BE2C (cell line): ENCODE measurements at regions not wholly inside any gene's neighbourhood (a gene's known extent, or its start where the extent isn't known, plus 50 kb on each side); places are given as distances from the start of the nearest gene placed in this dataset.

Experiments used
- DNase-seq: peaks from one replicate; pipeline ENCODE4 v3.0.0-alpha.2; 2020
- H3K27me3 ChIP-seq: fragments of 250-450 bp; sonication (Bioruptor Pico); 2 replicates; pipeline ENCODE4 v1.5.1; 2020; ENCODE audit warnings: mild to moderate bottlenecking
- H3K36me3 ChIP-seq: fragments of 250-450 bp; sonication (Bioruptor Pico); 2 replicates; pipeline ENCODE4 v1.5.1; 2020; ENCODE audit warnings: mild to moderate bottlenecking
- H3K4me1 ChIP-seq: fragments of 250-450 bp; sonication (Bioruptor Pico); 2 replicates; pipeline ENCODE4 v1.5.1; 2020
- H3K4me3 ChIP-seq: 2 replicates; pipeline ENCODE4 v1.5.1; 2011; ENCODE audit warnings: low read depth, low read length
- H3K9me3 ChIP-seq: fragments of 250-450 bp; sonication (Bioruptor Pico); 2 replicates; pipeline ENCODE4 v1.5.1; 2020
- TF ChIP-seq, protein P1 (sequence below): IDR thresholded peaks from 2 replicates; pipeline ENCODE4 v1.5.1; 2012; ENCODE audit warnings: mild to moderate bottlenecking, low read depth, low read length

DNA sequence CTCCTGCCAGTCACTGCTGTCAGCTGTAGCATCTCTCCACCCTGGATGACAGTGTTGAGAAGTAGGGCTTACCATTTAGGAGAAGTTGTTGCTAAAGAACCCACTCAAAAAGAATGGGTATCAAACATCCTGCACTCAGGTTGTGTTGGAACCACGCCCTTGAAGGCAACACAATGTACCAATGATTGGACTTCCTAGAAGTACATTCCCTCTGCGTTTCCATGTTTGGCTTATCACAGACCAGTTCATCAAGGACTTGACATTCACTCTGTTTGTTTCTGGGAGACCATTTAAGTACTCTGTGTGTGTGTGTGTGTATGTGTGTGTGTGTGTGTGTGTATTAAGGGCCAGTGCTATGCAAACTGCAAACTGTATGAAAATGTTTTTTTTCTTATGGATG is 200.6 kb upstream of the GATB start:
- H3K4me3 ChIP-seq, result no peak overlapping the region
- H3K36me3 ChIP-seq, result no peaks in the 10 kb centered on the region
- TF ChIP-seq, protein P1, sequence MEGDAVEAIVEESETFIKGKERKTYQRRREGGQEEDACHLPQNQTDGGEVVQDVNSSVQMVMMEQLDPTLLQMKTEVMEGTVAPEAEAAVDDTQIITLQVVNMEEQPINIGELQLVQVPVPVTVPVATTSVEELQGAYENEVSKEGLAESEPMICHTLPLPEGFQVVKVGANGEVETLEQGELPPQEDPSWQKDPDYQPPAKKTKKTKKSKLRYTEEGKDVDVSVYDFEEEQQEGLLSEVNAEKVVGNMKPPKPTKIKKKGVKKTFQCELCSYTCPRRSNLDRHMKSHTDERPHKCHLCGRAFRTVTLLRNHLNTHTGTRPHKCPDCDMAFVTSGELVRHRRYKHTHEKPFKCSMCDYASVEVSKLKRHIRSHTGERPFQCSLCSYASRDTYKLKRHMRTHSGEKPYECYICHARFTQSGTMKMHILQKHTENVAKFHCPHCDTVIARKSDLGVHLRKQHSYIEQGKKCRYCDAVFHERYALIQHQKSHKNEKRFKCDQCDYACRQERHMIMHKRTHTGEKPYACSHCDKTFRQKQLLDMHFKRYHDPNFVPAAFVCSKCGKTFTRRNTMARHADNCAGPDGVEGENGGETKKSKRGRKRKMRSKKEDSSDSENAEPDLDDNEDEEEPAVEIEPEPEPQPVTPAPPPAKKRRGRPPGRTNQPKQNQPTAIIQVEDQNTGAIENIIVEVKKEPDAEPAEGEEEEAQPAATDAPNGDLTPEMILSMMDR, result no peak
- H3K27me3 ChIP-seq, result no peaks in the 10 kb centered on the region
- no peaks in the 10 kb centered on the region for H3K4me1 ChIP-seq
- H3K9me3 ChIP-seq, result no peaks in the 10 kb centered on the region
- no peak for DNase-seq

DNA sequence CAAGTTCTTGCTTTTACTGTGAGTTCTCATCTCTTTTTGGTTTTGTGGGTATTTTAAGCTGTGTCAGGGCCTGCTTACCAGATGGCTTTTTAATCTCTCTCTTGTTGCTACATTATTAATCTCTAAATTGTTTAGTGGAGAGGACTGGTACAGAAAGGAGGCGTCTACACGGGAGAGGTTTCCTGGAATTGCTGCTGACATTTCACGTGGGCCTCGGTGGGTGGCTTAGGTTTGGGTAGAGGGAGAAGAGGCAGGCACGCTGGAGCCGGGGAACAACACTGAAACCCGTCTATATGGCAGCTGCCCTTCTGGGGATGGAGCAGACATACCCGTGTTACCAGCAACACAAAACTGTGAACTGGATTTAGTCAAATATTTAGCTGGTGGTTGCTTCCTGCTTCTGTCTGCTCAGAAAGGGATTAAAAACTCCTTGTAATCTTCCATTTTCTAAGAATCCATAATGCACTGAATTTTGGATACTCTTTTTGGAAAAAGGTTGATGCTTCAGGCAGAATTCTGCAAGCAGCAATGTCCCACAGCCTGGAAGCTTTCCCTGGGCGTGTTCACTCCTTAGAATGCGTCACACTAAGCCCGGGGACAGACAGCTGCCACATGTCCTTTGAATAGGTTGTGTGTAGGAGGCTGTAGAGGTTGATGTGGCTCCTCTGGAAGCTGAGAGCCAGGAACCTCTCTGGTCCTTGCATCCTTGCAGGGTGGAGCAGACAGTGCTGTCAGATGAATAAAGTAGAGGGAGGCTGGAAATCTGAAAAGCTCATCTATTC is 199.8 kb upstream of the GATB start:
- no peak for DNase-seq
- H3K27me3 ChIP-seq, result no peaks in the 10 kb centered on the region
- TF ChIP-seq, protein P1, result no peak
- H3K4me1 ChIP-seq, result no peaks in the 10 kb centered on the region
- H3K4me3 ChIP-seq, result no peak overlapping the region
- H3K9me3 ChIP-seq, result no peaks in the 10 kb centered on the region
- H3K36me3 ChIP-seq, result no peaks in the 10 kb centered on the region

DNA sequence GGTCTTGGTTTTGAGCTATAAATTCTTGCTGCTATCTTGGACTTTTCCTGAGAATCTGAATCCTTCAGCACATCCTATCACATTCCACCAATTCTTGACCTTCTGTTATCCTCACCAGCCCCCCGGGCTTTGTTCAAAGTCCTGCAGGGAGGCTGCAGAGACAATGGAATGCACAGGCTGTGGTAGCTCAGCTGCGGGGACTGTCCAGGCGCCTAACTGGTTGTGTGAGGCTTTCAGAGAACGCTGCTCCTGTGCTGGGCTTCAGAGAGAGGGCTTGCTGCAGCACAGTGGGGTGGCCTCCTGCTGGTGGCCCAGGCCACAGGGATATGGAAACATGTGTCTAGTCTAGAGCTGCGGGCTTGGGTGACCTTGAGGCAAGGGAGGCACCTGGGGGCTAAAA is 196.3 kb upstream of the GATB start:
- no peaks in the 10 kb centered on the region for H3K9me3 ChIP-seq
- no peaks in the 10 kb centered on the region for H3K27me3 ChIP-seq
- H3K4me3 ChIP-seq, result no peak overlapping the region
- no peaks in the 10 kb centered on the region for H3K36me3 ChIP-seq
- H3K4me1 ChIP-seq, result no peaks in the 10 kb centered on the region
- DNase-seq, result no peak
- TF ChIP-seq, protein P1, result no peak

DNA sequence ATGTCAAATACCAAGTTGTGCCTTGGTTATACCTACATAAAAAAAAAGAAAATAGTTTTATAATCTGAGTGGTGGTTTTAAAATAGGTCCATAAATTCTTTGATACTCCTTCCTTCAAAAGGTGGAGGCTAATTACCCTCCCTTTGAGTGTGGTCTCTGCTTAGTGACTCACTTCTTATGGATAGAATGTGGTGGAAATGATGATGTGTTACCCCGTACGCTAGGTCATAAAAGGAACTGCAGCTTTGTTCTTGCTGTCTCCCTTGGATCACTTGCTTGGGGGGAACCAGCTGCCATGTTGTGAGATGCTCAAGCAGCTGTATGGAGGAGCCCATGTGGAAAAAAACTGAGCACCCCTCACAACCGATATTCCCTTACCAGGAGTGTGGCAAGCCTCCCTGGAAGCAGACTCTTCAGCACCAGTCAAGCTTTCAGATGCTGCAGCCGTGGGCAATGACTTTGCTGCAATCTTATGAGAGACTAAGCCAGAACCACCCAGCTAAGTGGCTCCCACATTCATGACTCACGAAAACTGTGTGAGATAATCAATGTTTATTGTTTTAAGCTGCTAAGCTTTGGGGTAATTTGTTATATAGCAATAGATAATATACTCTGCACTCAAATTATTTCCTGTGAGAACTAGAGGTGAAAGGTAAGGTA is 195.0 kb upstream of the GATB start:
- TF ChIP-seq, protein P1, result no peak
- Histone ChIP-seq H3K36me3 (no peaks in the 10 kb centered on the region), H3K9me3 (no peaks in the 10 kb centered on the region), H3K27me3 (no peaks in the 10 kb centered on the region), H3K4me3 (no peak overlapping the region), H3K4me1 (no peaks in the 10 kb centered on the region)
- DNase-seq, result no peak

DNA sequence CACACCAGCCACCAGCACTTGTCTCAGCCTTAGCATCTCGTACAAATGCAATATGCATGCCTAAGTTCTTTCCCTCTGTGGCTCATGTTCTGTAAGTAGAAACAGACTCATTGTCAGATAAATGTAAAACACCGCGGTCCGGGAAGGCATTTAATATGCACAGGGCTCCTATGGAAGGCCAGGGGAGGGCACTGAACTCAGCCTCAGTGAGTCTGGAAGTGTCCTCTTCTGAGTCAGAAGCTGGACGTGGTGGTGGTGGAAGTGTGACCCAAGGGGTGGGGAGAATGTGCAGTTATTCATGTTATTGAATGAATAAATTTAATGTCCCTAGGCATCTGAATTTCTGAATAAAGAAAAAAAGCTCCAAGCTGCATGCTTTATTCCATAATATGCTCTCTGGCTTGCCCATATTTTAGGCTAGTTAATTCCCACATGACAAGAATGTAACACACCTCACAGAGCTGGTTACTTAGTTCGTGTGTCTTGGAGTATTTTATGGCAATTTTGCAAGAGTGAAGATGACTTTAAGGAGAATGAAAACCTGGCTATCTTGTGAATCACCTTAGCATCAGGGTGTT is 193.1 kb upstream of the GATB start:
- Histone ChIP-seq H3K4me1 (no peaks in the 10 kb centered on the region), H3K27me3 (no peaks in the 10 kb centered on the region), H3K9me3 (peaks cover 2% of the 10 kb centered on the region; the same call in 1 of the 2 replicates), H3K4me3 (no peak overlapping the region), H3K36me3 (no peaks in the 10 kb centered on the region)
- DNase-seq, result no peak
- TF ChIP-seq, protein P1, result no peak

DNA sequence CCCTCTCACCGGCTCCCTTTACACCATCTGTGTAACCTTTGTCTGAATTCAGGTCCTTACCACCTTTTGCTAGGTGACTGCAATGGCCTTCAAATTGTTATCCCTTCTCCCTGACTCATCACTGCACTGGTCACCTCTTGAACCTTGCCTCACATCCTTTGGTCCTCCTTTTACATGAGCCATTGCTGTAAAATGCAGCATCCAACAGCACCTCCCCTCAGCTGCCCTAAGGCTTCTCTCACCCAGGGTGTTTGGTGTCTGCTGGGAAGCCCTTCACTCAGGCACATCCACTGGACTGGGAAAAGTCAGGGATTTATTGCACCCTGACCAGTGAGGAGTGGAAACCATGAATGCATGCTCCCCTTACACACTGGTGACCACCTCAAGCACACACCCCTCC is 192.5 kb upstream of the GATB start:
- TF ChIP-seq, protein P1, result no peak
- Histone ChIP-seq H3K4me1 (no peaks in the 10 kb centered on the region), H3K27me3 (no peaks in the 10 kb centered on the region), H3K4me3 (no peak overlapping the region), H3K36me3 (no peaks in the 10 kb centered on the region), H3K9me3 (peaks cover 2% of the 10 kb centered on the region; the same call in 1 of the 2 replicates)
- no peak for DNase-seq
